Adipocyte (in vitro differentiated cells): ENCODE measurements at regions not wholly inside any gene's neighbourhood (a gene's known extent, or its start where the extent isn't known, plus 50 kb on each side); places are given as distances from the start of the nearest gene placed in this dataset.
A peak's percentile ranks its signal among the peaks of the same experiment; 100 is the strongest.

ENCODE experiments used
- DNase-seq: peaks from one replicate; pipeline ENCODE4 v3.0.0-alpha.2; 2015; ENCODE audit warnings: low read depth
- H3K27me3 ChIP-seq: replicated peaks from 2 replicates; pipeline ENCODE4 v1.7.0; 2013; ENCODE audit warnings: mild to moderate bottlenecking, low read length, moderate library complexity; ENCODE audit not compliant: control insufficient read depth, insufficient read depth
- H3K36me3 ChIP-seq: 2 replicates; pipeline ENCODE4 v1.7.0; 2013; ENCODE audit warnings: low read length, mild to moderate bottlenecking, moderate library complexity; ENCODE audit not compliant: control insufficient read depth, insufficient read depth, severe bottlenecking
- H3K4me1 ChIP-seq: 2 replicates; pipeline ENCODE4 v1.7.0; 2013; ENCODE audit warnings: mild to moderate bottlenecking, low read length, moderate library complexity; ENCODE audit not compliant: control insufficient read depth, insufficient read depth
- H3K4me3 ChIP-seq: 2 replicates; pipeline ENCODE4 v1.7.0; 2013; ENCODE audit warnings: mild to moderate bottlenecking, low read length, moderate library complexity
- H3K9ac ChIP-seq: 2 replicates; pipeline ENCODE4 v1.7.0; 2013; ENCODE audit warnings: mild to moderate bottlenecking, low read length, moderate library complexity
- H3K9me3 ChIP-seq: 2 replicates; pipeline ENCODE4 v1.7.0; 2013; ENCODE audit warnings: mild to moderate bottlenecking, low read length, moderate library complexity; ENCODE audit not compliant: control insufficient read depth

DNA sequence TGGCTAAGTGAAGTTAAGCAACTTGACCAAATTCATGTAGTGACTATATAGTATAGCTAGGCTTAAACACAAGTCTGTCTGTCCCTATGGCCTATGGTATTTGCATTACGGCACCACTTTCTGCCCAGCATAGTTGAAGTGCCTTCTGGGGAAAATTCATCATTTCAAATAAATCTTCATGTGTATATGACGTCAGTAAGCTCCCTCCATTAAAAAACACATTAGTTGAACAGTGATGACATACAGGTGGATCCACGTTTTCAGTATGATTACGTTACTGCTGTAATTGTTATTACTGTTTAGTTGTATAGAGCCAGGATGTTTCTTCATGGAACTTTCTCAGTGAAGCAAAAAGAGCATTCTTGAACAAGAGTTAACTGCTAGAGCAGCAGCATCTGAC lies 96.2 kb downstream of the TENT5A start:
- DNase-seq = no peak
- no peaks in the 10 kb centered on the region for H3K36me3 ChIP-seq

GRCh38 chr6:81655696-81656095 lies 96.8 kb downstream of the TENT5A start:
- peak; percentile 9 for DNase-seq
- no peaks in the 10 kb centered on the region for H3K36me3 ChIP-seq
- no peaks in the 10 kb centered on the region for H3K4me1 ChIP-seq
- no peaks in the 10 kb centered on the region for H3K27me3 ChIP-seq
- no peak overlapping the region for H3K9ac ChIP-seq
- no peaks in the 10 kb centered on the region for H3K9me3 ChIP-seq
- no peak overlapping the region for H3K4me3 ChIP-seq

More for the DNA sequence above, 96.2 kb downstream of the TENT5A start:
- H3K9ac ChIP-seq = no peak overlapping the region
- no peak overlapping the region for H3K4me3 ChIP-seq
- no peaks in the 10 kb centered on the region for H3K4me1 ChIP-seq
- H3K27me3 ChIP-seq = no peaks in the 10 kb centered on the region
- no peaks in the 10 kb centered on the region for H3K9me3 ChIP-seq

GRCh38 chr6:81648502-81648901 lies 104.0 kb downstream of the TENT5A start:
- Histone ChIP-seq H3K27me3 (no peaks in the 10 kb centered on the region), H3K9me3 (no peaks in the 10 kb centered on the region), H3K9ac (no peak overlapping the region), H3K36me3 (no peaks in the 10 kb centered on the region), H3K4me1 (no peaks in the 10 kb centered on the region), H3K4me3 (no peak overlapping the region)
- no peak for DNase-seq

DNA sequence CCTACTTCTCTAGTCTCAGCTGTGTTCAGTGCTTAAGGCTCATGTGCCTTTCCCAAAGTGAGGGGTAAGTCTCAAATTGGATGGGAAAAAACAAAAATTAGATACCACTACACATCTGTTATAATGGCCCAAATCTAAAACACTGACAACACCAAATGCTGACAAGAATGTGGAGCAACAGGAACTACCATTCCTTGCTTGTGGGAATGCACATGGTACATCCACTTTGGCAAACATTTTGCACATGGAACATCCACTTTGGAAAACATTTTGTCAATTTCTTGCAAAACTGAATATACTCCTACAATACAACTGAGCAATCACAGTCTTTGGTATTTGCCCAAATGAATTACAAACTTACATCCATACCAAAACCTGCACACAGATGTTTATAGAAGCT lies 109.3 kb downstream of the TENT5A start:
- H3K4me3 ChIP-seq = no peak overlapping the region
- no peak for DNase-seq
- H3K9ac ChIP-seq = no peak overlapping the region
- no peaks in the 10 kb centered on the region for H3K4me1 ChIP-seq
- H3K27me3 ChIP-seq = no peaks in the 10 kb centered on the region
- no peaks in the 10 kb centered on the region for H3K9me3 ChIP-seq
- no peaks in the 10 kb centered on the region for H3K36me3 ChIP-seq

DNA sequence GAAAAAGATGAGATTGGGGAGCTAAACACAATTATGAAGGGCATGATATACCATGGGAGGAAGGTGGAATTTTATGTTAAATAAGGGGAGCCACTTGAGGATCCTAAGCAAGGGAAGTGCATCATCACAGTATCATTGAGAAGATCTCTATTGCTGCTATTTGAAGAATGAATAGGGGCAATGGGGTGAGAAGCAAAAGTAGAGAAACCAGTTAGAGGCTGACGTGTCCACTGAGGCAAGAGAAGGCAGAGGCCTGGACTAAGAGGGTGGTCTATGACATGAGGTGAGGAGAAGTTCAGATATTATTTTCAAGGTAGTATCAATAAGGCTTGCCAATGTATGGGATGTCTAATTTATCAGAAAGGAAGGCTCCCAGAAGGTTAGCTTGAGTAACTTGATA lies 111.6 kb downstream of the TENT5A start:
- Histone ChIP-seq H3K4me3 (no peak overlapping the region), H3K4me1 (no peaks in the 10 kb centered on the region), H3K27me3 (no peaks in the 10 kb centered on the region), H3K9me3 (no peaks in the 10 kb centered on the region), H3K36me3 (no peaks in the 10 kb centered on the region), H3K9ac (no peak overlapping the region)
- no peak for DNase-seq

- no peaks in the 10 kb centered on the region for H3K27me3 ChIP-seq
- no peak overlapping the region for H3K9ac ChIP-seq
- DNase-seq = no peak
- no peaks in the 10 kb centered on the region for H3K36me3 ChIP-seq
- H3K4me3 ChIP-seq = no peak overlapping the region
- no peaks in the 10 kb centered on the region for H3K4me1 ChIP-seq
- no peaks in the 10 kb centered on the region for H3K9me3 ChIP-seq
These were observed 112.4 kb downstream of the TENT5A start for GRCh38 chr6:81640126-81640525.

GRCh38 chr6:81638366-81638765 lies 114.1 kb downstream of the TENT5A start:
- Histone ChIP-seq H3K9ac (no peak overlapping the region), H3K4me1 (no peaks in the 10 kb centered on the region), H3K36me3 (no peaks in the 10 kb centered on the region), H3K9me3 (no peaks in the 10 kb centered on the region), H3K27me3 (no peaks in the 10 kb centered on the region), H3K4me3 (no peak overlapping the region)
- DNase-seq = no peak

DNA sequence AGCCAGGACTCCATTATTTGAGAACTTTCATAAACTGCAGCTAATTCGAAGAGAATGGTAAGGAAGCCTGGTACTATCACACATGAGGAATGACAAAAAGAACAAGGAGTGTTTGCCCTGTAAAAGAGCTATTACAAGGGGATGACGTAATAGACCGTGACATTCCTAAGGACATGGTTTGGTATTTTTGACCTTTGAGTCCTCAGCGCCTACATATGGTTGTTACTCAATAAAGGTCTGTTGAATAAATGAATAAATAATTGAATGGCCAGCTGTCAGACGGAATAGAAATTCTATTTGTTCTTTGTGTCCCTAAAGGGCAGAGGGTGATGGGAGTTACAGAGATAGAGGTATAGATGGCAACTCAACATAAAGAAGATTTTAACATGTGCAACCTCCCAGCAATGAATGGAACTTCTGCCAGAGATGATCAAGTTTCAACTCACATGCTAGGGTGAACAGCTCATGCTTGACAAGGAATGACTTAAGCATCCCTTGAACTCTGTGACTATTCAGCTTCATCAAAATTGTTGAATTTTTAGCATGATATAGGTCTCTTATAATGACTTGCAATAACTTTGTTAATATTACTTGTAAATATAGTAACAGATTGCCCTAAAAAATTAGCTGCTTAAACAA lies 115.4 kb downstream of the TENT5A start:
- Histone ChIP-seq H3K4me3 (no peak overlapping the region), H3K9ac (no peak overlapping the region), H3K9me3 (peaks cover 3% of the 10 kb centered on the region), H3K4me1 (no peaks in the 10 kb centered on the region), H3K36me3 (no peaks in the 10 kb centered on the region), H3K27me3 (no peaks in the 10 kb centered on the region)
- DNase-seq = peak; percentile 7

GRCh38 chr6:81634155-81634880 lies 118.2 kb downstream of the TENT5A start:
- DNase-seq = no peak
- H3K4me1 ChIP-seq = no peaks in the 10 kb centered on the region
- no peaks in the 10 kb centered on the region for H3K27me3 ChIP-seq
- no peak overlapping the region for H3K9ac ChIP-seq
- no peaks in the 10 kb centered on the region for H3K36me3 ChIP-seq
- peaks cover 29% of the 10 kb centered on the region for H3K9me3 ChIP-seq
- H3K4me3 ChIP-seq = no peak overlapping the region

DNA sequence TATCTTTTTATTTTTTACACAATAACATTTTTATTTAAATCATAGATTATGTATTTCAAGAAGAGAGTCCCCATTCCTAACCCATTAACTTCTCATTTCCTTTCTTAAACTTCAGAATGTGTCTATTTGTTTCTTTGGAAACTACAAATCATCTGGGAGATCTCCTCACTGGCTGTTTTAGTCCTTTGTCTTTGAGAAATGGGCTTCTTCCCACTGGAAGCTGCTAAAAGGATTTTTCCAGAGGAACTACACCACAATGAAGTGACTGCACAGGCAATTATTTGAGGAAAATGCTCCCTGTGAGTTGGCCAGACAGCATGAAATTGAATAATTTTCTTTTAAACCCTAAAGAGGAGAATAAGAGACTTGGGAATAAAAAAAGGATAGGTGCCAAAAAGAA lies 119.1 kb downstream of the TENT5A start:
- Histone ChIP-seq H3K9ac (no peak overlapping the region), H3K36me3 (no peaks in the 10 kb centered on the region), H3K4me1 (no peaks in the 10 kb centered on the region), H3K4me3 (no peak overlapping the region), H3K27me3 (no peaks in the 10 kb centered on the region), H3K9me3 (peaks cover 37% of the 10 kb centered on the region)
- DNase-seq = no peak

DNA sequence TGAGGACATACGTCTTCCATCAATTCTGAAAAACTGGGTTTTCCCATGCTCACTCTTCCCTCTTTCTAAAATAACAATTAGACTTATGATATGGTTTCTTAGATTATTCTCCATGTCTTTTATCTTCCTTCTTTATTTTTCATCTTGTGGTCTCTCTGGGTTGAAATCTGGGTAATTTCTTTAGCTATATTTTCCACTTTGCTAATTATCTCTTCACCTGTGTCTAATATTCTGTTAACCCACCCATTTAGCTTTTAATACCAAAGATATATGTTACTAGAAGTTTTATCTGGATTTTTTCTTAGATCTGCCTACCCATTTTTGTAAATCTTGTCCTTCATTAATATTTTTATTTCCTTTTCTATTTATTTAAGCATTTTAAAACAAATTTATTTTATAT lies 121.8 kb downstream of the TENT5A start:
- Histone ChIP-seq H3K9ac (no peak overlapping the region), H3K4me1 (no peaks in the 10 kb centered on the region), H3K36me3 (no peaks in the 10 kb centered on the region), H3K27me3 (no peaks in the 10 kb centered on the region), H3K4me3 (peak overlapping the region; percentile 37), H3K9me3 (peaks cover 37% of the 10 kb centered on the region)
- DNase-seq = no peak

DNA sequence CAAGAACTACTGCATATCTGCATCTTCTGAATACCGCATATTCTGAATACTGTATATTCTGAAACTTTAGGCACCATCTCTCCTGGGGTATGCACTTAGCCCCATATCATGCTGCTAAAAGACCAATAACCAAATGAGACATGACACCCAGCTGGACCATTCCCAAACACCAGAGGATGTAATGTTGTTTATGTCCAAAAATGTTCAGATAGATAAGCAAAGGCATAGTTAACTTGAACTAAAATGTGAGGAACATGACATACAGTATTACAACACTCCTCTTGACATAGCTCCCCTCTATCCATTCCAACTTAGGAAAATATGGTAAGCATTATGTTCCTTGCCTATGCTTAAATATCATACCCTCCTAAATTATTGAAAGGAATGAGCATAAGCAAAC lies 127.3 kb downstream of the TENT5A start:
- Histone ChIP-seq H3K27me3 (no peaks in the 10 kb centered on the region), H3K9me3 (peaks cover 17% of the 10 kb centered on the region), H3K9ac (no peak overlapping the region), H3K4me1 (no peaks in the 10 kb centered on the region), H3K36me3 (no peaks in the 10 kb centered on the region), H3K4me3 (no peak overlapping the region)
- peak; percentile 65 for DNase-seq
